GM21515 (cell line): ENCODE measurements at regions not wholly inside any gene's neighbourhood (a gene's known extent, or its start where the extent isn't known, plus 50 kb on each side); places are given as distances from the start of the nearest gene placed in this dataset.

Source experiments
- ATAC-seq: cut with Tn5 transposase; IDR thresholded peaks from one replicate; pipeline ENCODE4 v1.9.1; 2021; ENCODE audit not compliant: unreplicated experiment

DNA sequence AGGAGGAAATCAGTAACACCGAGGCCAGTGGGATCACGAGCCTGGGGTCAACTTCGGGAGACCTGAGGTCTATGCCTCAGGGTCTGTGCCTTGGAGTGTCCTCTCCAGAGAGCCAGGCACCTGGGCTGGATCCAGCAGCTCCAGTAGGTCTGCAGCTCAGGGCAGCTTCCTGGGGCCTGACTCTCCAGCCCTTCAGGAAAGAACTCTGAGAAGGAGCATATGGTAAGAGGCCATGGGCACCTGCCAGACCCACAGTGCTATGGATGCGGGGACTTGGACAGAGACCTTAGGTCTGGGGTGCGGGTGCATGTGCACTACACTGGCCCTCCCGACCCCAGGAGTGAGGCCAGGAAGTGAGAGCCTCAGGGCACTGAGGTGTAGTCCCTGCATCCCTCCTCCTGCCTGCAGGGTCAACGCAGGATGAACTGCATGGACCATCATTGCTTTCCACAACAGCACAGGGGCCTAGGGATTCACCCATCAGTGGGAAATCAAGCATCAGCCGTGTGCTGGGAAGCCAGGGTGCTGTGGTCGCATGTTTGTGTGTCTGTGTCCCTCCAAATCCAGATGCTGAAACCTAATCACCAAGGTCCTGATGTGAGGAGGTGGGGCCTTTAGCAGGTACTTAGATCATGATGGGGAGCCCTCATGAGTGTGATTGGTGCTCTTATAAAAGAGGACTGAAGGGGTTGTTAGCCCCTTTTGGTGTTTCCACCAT, 210.9 kb upstream of the CST7 start:
- ATAC-seq: no peak

DNA sequence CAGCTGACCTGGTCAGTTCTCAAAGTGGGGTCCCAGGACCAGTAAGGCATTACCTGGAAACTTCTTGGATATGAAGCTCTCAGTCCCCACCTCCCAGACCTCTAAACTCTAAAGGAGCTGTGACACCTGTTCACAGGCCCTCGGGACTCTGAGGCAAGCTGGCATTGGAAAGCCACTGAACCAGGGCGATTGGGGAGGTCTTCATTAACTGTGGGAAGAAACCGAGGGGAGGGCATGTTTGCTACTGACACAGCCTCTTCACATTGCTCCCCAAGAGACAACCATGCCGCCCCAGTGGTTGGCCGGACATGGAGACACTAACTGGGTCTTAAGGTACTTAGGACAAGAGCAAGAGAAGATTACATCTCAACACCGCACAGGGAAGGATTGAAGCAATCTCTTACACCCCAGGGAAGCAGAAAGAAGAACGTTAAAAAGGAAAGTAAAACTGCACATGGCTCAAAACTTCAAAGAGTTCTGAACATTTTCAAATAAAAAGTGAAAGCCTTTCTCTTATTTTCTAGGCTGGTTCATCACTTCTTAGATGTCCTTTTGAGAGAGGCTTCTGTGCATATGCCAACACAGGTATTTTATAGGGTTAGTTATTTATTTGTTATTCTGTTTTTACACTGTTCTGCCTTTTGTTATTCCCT, 210.0 kb upstream of the CST7 start:
- no peak for ATAC-seq

GRCh38 chr20:24739746-24740145, 209.3 kb upstream of the CST7 start:
- ATAC-seq: no peak

DNA sequence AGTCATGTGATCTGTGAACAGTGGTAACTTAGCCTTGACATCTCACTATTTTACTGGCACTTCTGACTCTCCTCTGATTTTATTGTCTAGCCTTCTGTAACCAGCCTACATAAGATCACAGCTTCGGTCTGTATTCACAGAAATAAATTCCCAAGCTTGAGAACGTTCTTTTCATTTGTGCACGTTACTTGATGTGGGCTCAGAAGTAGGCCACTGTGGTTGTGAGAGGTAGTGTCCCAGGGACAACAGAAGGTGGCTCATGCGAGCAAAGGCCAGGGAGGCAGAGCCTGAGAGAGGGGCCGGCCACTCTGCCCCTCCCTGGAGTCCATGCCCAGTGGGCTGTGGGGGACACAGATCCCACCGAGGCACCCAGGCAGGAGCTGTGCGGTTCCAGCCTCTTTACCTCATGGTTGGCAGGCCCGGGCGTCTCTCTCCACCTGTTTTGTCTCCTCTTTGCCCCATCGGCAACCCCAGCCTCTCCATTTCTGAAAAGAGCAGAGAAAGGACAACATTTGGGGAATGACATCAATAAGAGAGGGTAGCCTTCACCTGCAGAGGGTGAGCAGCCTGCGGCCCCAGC, 207.5 kb upstream of the CST7 start:
- ATAC-seq: no peak

- ATAC-seq: no peak
These were observed 206.6 kb upstream of the CST7 start for GRCh38 chr20:24742436-24742835.

- ATAC-seq: no peak
These were observed 206.1 kb upstream of the CST7 start for GRCh38 chr20:24742989-24743388.

DNA sequence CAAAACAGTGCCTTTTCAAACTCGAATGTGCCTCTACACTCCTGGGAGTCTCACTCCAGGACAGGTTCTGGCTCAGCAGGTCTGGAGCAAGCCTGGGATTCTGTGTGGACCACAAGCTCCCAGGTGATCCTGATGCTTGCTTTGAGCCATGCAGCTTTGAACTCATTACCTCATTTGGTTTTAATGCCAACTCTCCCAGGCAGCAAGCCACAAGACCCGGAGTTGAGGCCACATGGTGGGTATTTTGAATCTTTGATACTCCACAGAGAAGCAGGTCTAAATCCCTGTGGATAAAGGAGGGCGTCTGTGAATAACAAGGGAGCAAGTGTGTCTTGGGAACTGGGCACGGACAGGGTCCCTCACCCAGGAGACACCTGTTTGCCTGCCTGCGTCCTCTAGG, 205.4 kb upstream of the CST7 start:
- no peak for ATAC-seq

DNA sequence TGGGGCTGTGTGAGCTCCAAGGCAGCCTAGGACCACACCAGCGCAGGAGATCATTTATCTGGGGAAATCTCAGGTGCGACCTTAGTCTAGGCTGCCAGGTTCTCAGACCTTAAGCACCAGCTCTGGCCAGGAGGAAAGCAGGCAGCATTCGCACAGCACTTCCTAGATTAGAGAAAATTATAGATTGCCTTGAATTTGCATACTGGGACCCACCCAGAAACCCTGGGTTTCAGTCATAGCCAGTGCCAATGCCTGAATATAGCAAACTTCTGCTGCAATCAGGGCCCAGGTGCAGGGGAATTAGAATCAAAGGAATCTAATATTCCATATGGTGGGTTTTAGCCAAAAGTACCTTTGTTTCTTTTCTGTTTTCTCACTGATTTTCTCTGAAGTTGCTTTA, 204.3 kb upstream of the CST7 start:
- ATAC-seq: no peak

GRCh38 chr20:24745206-24745605, 203.9 kb upstream of the CST7 start:
- no peak for ATAC-seq

GRCh38 chr20:24745617-24746350, 203.3 kb upstream of the CST7 start:
- ATAC-seq: no peak

DNA sequence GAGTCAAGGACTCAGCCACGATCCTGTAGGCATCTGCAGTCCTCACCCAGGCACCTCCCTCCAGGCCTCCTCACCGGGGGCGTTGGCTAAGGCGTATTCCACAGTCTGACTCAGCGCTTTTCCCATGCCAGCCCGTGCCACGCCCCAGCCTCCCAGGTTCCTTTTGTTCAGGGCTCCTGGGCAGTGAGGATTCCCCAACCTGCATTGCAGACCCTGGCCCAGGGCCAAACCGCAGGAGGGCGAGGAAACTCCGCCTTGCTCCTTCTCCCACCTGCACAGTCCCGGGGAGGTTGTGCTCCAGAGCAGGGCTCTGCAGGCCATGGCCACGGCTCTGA, 202.8 kb upstream of the CST7 start:
- ATAC-seq: no peak

- ATAC-seq: no peak
These were observed 201.9 kb upstream of the CST7 start for GRCh38 chr20:24747010-24747712.

DNA sequence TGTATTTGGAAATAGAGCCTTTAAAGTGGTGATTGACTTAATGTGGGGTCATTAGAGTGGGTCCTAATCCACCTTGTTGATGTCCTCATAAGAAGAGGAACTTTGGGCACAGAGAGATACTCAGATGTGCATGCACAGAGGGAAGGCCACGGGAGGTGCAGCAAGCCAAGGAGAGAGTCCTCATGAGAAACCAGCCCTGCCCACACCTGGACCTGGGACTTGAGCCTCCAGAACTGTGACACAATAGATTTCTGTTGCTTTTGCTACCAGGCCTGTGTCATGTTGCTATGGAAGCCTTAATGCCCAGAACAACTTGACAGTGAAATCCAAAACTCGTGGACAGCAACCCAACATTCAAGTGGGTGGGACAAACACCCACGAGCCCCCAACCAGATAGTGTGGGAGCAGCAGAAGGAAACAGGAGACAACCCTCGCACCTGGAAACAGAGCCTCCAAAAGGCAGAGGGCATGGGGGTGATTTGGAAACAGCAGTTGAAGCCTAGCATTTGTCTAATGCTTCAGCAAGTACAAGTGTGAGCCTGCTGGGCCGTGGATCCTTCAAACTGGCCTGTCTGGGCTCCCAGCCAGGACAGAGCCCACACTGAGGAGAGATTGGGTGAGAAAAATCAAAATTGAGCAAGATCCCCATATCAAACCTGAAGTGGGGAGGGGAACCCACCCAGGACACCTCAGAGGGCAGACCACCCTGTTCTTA, 201.0 kb upstream of the CST7 start:
- no peak for ATAC-seq

GRCh38 chr20:24751551-24751950, 197.5 kb upstream of the CST7 start:
- no peak for ATAC-seq

DNA sequence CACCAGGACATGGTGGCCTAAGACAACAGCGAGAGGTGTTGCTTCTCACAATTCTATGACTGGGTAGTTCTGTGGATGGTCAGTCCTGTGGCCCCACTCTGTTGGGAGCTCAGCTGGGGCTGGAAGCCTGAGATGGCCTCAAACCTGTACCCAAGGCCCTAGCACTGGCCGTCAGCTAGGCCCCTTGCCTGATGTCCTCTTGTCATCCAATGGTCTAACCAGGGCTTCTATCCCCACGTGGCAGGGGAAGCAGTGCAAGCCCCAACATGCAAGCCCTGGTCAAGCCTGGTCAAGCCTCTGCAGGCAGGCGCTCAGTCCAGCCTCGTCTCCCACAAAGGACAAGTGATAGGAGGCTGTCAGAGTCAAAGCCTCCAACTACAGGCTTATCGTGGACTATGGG, 196.5 kb upstream of the CST7 start:
- no peak for ATAC-seq

- no peak for ATAC-seq
These were observed 195.9 kb upstream of the CST7 start for GRCh38 chr20:24753130-24753529.

DNA sequence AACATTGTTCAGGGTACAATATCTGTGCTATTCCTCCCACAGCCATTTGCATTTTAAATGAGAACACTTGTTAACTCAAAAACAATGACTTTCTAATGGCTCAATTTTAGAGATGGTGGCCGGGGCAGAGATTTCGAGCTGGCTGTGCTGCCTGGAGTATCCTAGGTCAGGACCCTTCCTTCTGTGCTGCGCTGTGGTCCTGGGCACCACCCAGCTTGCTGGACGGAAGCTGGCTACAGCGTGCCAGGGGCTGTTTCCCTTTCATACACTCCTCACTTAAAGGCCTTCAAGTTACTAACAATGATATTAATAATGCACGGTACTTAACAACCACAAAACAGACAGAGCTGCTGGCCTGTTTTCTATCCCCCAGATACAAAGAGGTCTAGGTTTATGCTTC, 194.4 kb upstream of the CST7 start:
- no peak for ATAC-seq

DNA sequence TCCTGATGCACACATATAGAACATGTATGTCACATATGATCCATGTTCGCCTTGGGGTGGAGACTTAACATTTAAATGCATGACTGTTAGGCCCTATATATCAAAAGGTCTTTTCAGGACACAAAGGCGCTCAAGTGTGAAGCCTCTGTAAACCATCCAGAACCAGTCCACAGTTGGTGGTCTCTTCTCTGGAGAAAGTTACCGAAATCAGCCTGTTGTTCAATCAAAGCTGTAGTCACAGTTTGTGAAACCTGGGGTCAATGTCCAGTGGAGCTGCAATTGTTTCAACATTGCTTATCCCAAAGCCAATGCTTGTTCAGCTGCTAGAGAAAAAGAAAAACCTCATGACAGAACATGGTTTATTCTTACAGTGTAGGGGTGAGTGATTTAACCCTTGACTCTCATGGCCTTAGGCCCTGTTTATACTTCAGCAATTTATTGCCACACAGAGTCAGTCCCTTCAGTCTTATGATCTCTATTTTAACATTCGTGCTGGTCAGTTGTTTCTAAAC, 193.6 kb upstream of the CST7 start:
- ATAC-seq: no peak

- ATAC-seq: no peak
These were observed 192.6 kb upstream of the CST7 start for GRCh38 chr20:24756292-24757025.
